ENCODE measurements at regions not wholly inside any gene's neighbourhood (a gene's known extent, or its start where the extent isn't known, plus 50 kb on each side); places are given as distances from the start of the nearest gene placed in this dataset.

DNA sequence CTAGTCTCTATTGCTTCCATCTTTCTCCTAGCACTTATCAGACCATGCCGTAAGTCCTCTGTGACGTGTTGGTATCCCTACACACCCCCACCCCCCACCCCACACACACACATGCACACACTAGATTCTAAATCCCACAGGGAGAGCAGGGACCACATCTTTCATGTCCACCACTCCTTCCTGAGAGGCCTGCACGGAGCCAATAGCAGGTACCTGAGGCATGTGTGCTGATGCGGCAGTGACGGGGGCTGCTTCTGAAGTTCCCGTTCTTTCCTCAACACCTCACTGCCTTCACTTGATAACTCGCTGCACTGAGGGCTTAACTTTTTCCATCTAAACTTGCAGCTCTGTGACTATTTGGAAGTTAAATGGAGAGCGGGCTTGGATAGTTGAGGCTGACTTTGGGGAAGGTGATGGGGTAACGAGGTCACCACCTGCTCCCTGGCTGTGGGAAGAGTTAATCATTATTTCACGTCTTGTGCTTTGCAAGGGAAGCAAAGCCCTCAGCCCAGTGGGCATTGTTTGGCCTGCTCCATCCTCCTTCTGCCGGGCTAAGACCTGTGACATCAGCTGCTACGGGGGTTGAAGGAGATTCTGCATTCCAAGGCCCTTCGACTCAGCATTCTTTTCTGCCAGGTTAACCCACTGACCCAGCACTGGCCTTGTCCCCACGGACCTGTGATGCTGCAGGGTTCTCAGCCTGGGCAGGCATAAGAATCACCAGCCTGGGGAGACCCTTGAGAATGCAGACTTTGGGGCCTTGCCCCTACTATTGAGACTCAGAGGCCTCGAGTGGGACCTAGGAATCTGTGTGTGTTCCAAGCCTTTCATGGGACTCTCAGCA lies 187.8 kb downstream of the ANKRD60 start:
- ATAC-seq (ENCODE audit: low read depth) (no peak), DNase-seq (ENCODE audit: low spot score) (peak; percentile 66)
- TF ChIP-seq, protein P1, sequence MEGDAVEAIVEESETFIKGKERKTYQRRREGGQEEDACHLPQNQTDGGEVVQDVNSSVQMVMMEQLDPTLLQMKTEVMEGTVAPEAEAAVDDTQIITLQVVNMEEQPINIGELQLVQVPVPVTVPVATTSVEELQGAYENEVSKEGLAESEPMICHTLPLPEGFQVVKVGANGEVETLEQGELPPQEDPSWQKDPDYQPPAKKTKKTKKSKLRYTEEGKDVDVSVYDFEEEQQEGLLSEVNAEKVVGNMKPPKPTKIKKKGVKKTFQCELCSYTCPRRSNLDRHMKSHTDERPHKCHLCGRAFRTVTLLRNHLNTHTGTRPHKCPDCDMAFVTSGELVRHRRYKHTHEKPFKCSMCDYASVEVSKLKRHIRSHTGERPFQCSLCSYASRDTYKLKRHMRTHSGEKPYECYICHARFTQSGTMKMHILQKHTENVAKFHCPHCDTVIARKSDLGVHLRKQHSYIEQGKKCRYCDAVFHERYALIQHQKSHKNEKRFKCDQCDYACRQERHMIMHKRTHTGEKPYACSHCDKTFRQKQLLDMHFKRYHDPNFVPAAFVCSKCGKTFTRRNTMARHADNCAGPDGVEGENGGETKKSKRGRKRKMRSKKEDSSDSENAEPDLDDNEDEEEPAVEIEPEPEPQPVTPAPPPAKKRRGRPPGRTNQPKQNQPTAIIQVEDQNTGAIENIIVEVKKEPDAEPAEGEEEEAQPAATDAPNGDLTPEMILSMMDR (IDR thresholded peaks at IDR 0.05; ENCODE audit: poor library complexity, severe bottlenecking): no peak
- no peaks in the 10 kb centered on the region for H3K27me3 ChIP-seq (ENCODE audit: insufficient read depth, poor library complexity, severe bottlenecking)
- H3K9me3 ChIP-seq (ENCODE audit: severe bottlenecking): no peaks in the 10 kb centered on the region
- H3K4me1 ChIP-seq (ENCODE audit: insufficient read depth, poor library complexity, severe bottlenecking): no peaks in the 10 kb centered on the region
- H3K27ac ChIP-seq (ENCODE audit: poor library complexity, severe bottlenecking): no peak overlapping the region
- H3K4me3 ChIP-seq (ENCODE audit: severe bottlenecking): no peak overlapping the region
- no peaks in the 10 kb centered on the region for H3K36me3 ChIP-seq (ENCODE audit: low read depth)

DNA sequence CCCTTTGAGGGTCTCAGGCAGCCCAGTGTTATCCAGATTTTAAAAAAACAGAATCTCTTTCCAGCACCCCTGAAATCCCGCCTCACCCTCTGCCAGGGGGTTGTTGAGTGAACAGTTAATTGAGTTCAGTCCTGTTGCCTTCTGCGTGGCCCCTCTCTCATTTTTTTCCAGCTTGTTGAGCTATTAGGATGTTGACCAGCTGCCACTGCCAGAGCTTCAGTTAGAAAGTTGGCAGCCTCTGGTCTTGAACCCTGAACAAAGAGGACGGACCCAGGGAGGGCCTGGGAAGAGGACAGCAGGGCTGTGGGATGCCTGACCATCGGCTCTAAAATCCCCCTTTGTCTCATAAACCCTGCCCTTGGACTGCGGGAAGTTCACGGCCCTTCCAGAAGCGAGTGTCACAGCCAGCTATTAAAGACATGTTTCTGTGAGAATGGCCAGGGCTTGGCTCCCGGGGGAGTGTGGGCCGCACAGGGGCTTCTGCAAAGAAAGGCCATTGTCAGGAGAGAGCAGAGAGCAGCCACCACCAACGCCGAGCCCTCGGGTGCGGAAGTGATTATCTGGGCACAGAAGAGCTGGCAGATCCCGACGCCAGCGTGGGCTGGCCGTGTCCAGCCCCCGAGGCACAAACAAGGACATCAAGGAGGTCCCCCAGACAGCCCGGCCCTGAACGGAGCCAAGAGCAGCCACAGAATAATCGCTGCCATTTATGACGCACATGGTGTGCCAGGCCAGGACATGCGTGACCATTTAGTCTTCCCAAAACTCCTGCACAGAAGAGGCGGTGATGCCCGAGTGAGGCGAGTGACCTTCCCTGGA lies 189.0 kb downstream of the ANKRD60 start:
- ATAC-seq (ENCODE audit: low read depth): no peak
- no peak overlapping the region for H3K4me3 ChIP-seq (ENCODE audit: severe bottlenecking)
- TF ChIP-seq, protein P1 (IDR thresholded peaks at IDR 0.05; ENCODE audit: poor library complexity, severe bottlenecking): no peak

DNA sequence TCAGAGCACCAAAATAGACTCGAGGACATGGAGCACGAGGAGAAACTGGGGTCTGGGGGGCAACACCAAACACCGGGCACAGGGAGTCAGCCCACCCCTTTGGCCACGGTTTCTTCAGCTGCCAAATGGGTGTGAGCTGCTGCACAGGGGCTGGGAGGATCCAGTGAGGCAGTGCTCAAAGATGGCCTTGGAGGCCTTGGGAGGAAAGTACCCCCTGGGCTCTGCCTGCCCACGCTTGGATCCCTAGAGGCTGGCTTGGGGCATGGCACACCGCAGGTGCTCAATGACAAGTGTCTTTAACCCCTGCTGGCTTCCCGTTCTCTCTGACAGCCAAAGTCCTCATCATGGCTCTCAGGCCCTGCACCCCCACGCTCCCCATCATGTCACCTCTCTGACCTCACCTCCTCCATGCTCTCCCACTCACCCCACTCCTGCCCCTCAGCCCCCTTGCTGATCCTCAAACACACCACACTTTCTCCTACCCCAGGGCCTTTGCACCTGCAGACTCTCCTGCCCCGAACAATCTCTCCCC lies 190.3 kb downstream of the ANKRD60 start:
- DNase-seq (ENCODE audit: low spot score): peak; percentile 64
- Histone ChIP-seq H3K27me3 (ENCODE audit: insufficient read depth, poor library complexity, severe bottlenecking) (no peaks in the 10 kb centered on the region), H3K4me3 (ENCODE audit: severe bottlenecking) (no peak overlapping the region), H3K4me1 (ENCODE audit: insufficient read depth, poor library complexity, severe bottlenecking) (no peaks in the 10 kb centered on the region), H3K36me3 (ENCODE audit: low read depth) (no peaks in the 10 kb centered on the region), H3K9me3 (ENCODE audit: severe bottlenecking) (no peaks in the 10 kb centered on the region), H3K27ac (ENCODE audit: poor library complexity, severe bottlenecking) (no peak overlapping the region)
- TF ChIP-seq, protein P1 (IDR thresholded peaks at IDR 0.05; ENCODE audit: poor library complexity, severe bottlenecking): no peak
- ATAC-seq (ENCODE audit: low read depth): no peak

More for the DNA sequence above, 189.0 kb downstream of the ANKRD60 start:
- Histone ChIP-seq H3K36me3 (ENCODE audit: low read depth) (no peaks in the 10 kb centered on the region), H3K27me3 (ENCODE audit: insufficient read depth, poor library complexity, severe bottlenecking) (no peaks in the 10 kb centered on the region), H3K4me1 (ENCODE audit: insufficient read depth, poor library complexity, severe bottlenecking) (no peaks in the 10 kb centered on the region), H3K27ac (ENCODE audit: poor library complexity, severe bottlenecking) (no peak overlapping the region), H3K9me3 (ENCODE audit: severe bottlenecking) (no peaks in the 10 kb centered on the region)
- DNase-seq (ENCODE audit: low spot score): no peak

DNA sequence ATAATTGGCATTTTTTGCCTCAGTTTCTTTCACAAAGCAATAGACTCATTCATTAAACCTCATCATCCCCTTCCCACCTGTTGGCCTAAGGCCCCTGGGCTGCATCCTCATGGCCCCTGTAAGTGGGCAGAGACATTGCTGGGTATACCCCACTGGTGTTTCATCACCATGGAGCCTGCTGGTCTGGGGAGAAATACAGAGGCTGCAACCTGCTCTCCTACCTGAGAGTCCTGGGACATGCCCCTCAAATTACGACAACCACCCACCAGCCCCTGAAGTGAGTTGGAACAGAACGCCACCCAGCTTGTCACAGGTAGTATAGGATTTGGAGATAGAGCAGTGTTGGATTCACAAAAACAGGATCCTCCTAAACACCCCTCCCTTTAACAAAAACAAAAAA lies 190.8 kb downstream of the ANKRD60 start:
- ATAC-seq (ENCODE audit: low read depth) (no peak), DNase-seq (ENCODE audit: low spot score) (peak; percentile 47)
- Histone ChIP-seq H3K27me3 (ENCODE audit: insufficient read depth, poor library complexity, severe bottlenecking) (no peaks in the 10 kb centered on the region), H3K27ac (ENCODE audit: poor library complexity, severe bottlenecking) (no peak overlapping the region), H3K4me1 (ENCODE audit: insufficient read depth, poor library complexity, severe bottlenecking) (no peaks in the 10 kb centered on the region), H3K36me3 (ENCODE audit: low read depth) (no peaks in the 10 kb centered on the region), H3K4me3 (ENCODE audit: severe bottlenecking) (no peak overlapping the region), H3K9me3 (ENCODE audit: severe bottlenecking) (no peaks in the 10 kb centered on the region)
- TF ChIP-seq, protein P1 (IDR thresholded peaks at IDR 0.05; ENCODE audit: poor library complexity, severe bottlenecking): no peak

Measured in RWPE2 (cell line).